ENCODE measurements at regions not wholly inside any gene's neighbourhood (a gene's known extent, or its start where the extent isn't known, plus 50 kb on each side); places are given as distances from the start of the nearest gene placed in this dataset.

- no peak for DNase-seq
Measured at GRCh38 chr15:38182900-38183299, 69.7 kb upstream of the SPRED1 start.

GRCh38 chr15:38186507-38186906 is 66.1 kb upstream of the SPRED1 start:
- no peak for DNase-seq

- DNase-seq: no peak
Measured at GRCh38 chr15:38187630-38188313, 64.9 kb upstream of the SPRED1 start.

- no peak for DNase-seq
Measured at GRCh38 chr15:38189671-38190295, 62.9 kb upstream of the SPRED1 start.

- DNase-seq: no peak
Measured at GRCh38 chr15:38190501-38190900, 62.1 kb upstream of the SPRED1 start.

- DNase-seq: no peak
Measured at GRCh38 chr15:38192496-38192895, 60.1 kb upstream of the SPRED1 start.

- DNase-seq: no peak
Measured at GRCh38 chr15:38193496-38193895, 59.1 kb upstream of the SPRED1 start.

GRCh38 chr15:38195191-38195901 is 57.3 kb upstream of the SPRED1 start:
- no peak for DNase-seq

- DNase-seq: no peak
Measured at GRCh38 chr15:38196076-38196475, 56.6 kb upstream of the SPRED1 start.

GRCh38 chr15:38197553-38197952 is 55.1 kb upstream of the SPRED1 start:
- DNase-seq: no peak

- DNase-seq: no peak
Measured at GRCh38 chr15:38201714-38202113, 50.9 kb upstream of the SPRED1 start.

- DNase-seq: no peak
Measured at GRCh38 chr15:38202361-38202760, 50.3 kb upstream of the SPRED1 start.
